ENCODE measurements at regions not wholly inside any gene's neighbourhood (a gene's known extent, or its start where the extent isn't known, plus 50 kb on each side); places are given as distances from the start of the nearest gene placed in this dataset.

- WGBS, 4 donors: 64 to 70% (median 70%) methylated on average over 8 of the region's 8 CpGs
- ATAC-seq (no peak), DNase-seq (no peak)
- H3K27me3 ChIP-seq: peaks cover 0 to 4% (median 0%) of the 10 kb centered on the region in 9 donors
- no peak overlapping the region for H3K27ac ChIP-seq
- no peaks in the 10 kb centered on the region for H3K36me3 ChIP-seq
- intact Hi-C loops (cut with DNase I): no loop called here
- H3K4me3 ChIP-seq: no peak overlapping the region
- peaks cover 0 to 34% (median 0%) of the 10 kb centered on the region in 12 donors for H3K4me1 ChIP-seq
- TF ChIP-seq POLR2A (IDR thresholded peaks at IDR 0.05): no peak
- TF ChIP-seq CTCF (IDR thresholded peaks at IDR 0.05): no peak
- no peaks in the 10 kb centered on the region for H3K9me3 ChIP-seq
Measured at GRCh38 chr17:33967608-33968349, 287.3 kb upstream of the CCL2 start.

- Histone ChIP-seq H3K27ac (no peak overlapping the region), H3K27me3 (peaks cover 0 to 4% (median 0%) of the 10 kb centered on the region in 9 donors), H3K4me1 (peaks cover 0 to 30% (median 0%) of the 10 kb centered on the region in 12 donors), H3K4me3 (no peak overlapping the region), H3K36me3 (no peaks in the 10 kb centered on the region), H3K9me3 (no peaks in the 10 kb centered on the region)
- TF ChIP-seq POLR2A (IDR thresholded peaks at IDR 0.05) (no peak), CTCF (IDR thresholded peaks at IDR 0.05) (no peak)
- ATAC-seq: no peak
- no peak for DNase-seq
- 62 to 71% (median 65%) methylated on average over 8 to 9 of the region's 9 CpGs for WGBS, 4 donors
- intact Hi-C loops (cut with DNase I): no loop called here
Measured at GRCh38 chr17:33968350-33969044, 286.6 kb upstream of the CCL2 start.

GRCh38 chr17:33970279-33970678 is 284.8 kb upstream of the CCL2 start:
- Histone ChIP-seq H3K27ac (no peak overlapping the region), H3K9me3 (no peaks in the 10 kb centered on the region), H3K4me3 (no peak overlapping the region), H3K4me1 (peaks cover 0 to 15% (median 0%) of the 10 kb centered on the region in 12 donors), H3K27me3 (peaks cover 0 to 3% (median 0%) of the 10 kb centered on the region in 9 donors), H3K36me3 (no peaks in the 10 kb centered on the region)
- ATAC-seq: no peak
- intact Hi-C loops (cut with DNase I): no loop called here
- no peak for DNase-seq
- TF ChIP-seq CTCF (IDR thresholded peaks at IDR 0.05): no peak
- TF ChIP-seq POLR2A (IDR thresholded peaks at IDR 0.05): no peak
- 66 to 83% (median 76%) methylated on average over 5 of the region's 5 CpGs for WGBS, 4 donors

GRCh38 chr17:33972763-33973162 is 282.3 kb upstream of the CCL2 start:
- no peak for DNase-seq
- WGBS, 4 donors: 60 to 71% (median 66%) methylated on average over 3 of the region's 3 CpGs
- H3K4me3 ChIP-seq: no peak overlapping the region
- no peak for TF ChIP-seq CTCF (IDR thresholded peaks at IDR 0.05)
- no peak for TF ChIP-seq POLR2A (IDR thresholded peaks at IDR 0.05)
- H3K9me3 ChIP-seq: no peaks in the 10 kb centered on the region
- H3K27me3 ChIP-seq: peaks cover 0 to 3% (median 0%) of the 10 kb centered on the region in 9 donors
- peaks cover 0 to 12% (median 0%) of the 10 kb centered on the region in 12 donors for H3K4me1 ChIP-seq
- intact Hi-C loops (cut with DNase I): no loop called here
- no peak for ATAC-seq
- no peaks in the 10 kb centered on the region for H3K36me3 ChIP-seq
- H3K27ac ChIP-seq: no peak overlapping the region

Measured in heart left ventricle (tissue), 16 donors.